ENCODE measurements at regions not wholly inside any gene's neighbourhood (a gene's known extent, or its start where the extent isn't known, plus 50 kb on each side); places are given as distances from the start of the nearest gene placed in this dataset.

- DNase-seq (ENCODE audit: low read depth in 2 of 2), result peak in 1 of 2 donors; percentile 89
These were observed 64.9 kb downstream of the MCFD2 start for GRCh38 chr2:46850742-46851141.

- DNase-seq (ENCODE audit: low read depth in 2 of 2), result peak in 1 of 2 donors; percentile 56
These were observed 65.7 kb downstream of the MCFD2 start for GRCh38 chr2:46849721-46850556.

GRCh38 chr2:46849046-46849715, 66.4 kb downstream of the MCFD2 start:
- no peak for DNase-seq (ENCODE audit: low read depth in 2 of 2)

GRCh38 chr2:46848447-46848846, 67.2 kb downstream of the MCFD2 start:
- no peak for DNase-seq (ENCODE audit: low read depth in 2 of 2)

GRCh38 chr2:46847726-46848412, 67.7 kb downstream of the MCFD2 start:
- DNase-seq (ENCODE audit: low read depth in 2 of 2), result no peak

- DNase-seq (ENCODE audit: low read depth in 2 of 2), result peak; percentile 96 to 98
These were observed 68.4 kb downstream of the MCFD2 start for GRCh38 chr2:46847185-46847710.

- DNase-seq (ENCODE audit: low read depth in 2 of 2), result no peak
These were observed 69.1 kb downstream of the MCFD2 start for GRCh38 chr2:46846536-46846935.

GRCh38 chr2:46845542-46846486, 69.8 kb downstream of the MCFD2 start:
- DNase-seq (ENCODE audit: low read depth in 2 of 2), result no peak

GRCh38 chr2:46844443-46844842, 71.2 kb downstream of the MCFD2 start:
- DNase-seq (ENCODE audit: low read depth in 2 of 2), result no peak

- DNase-seq (ENCODE audit: low read depth in 2 of 2), result no peak
These were observed 71.6 kb downstream of the MCFD2 start for GRCh38 chr2:46844034-46844433.

- no peak for DNase-seq (ENCODE audit: low read depth in 2 of 2)
These were observed 72.3 kb downstream of the MCFD2 start for GRCh38 chr2:46843316-46843715.

GRCh38 chr2:46842876-46843275, 72.7 kb downstream of the MCFD2 start:
- DNase-seq (ENCODE audit: low read depth in 2 of 2), result no peak

GRCh38 chr2:46841621-46842020, 74.0 kb downstream of the MCFD2 start:
- DNase-seq (ENCODE audit: low read depth in 2 of 2), result no peak

- no peak for DNase-seq (ENCODE audit: low read depth in 2 of 2)
These were observed 76.6 kb downstream of the MCFD2 start for GRCh38 chr2:46839045-46839444.

GRCh38 chr2:46837704-46838103, 77.9 kb downstream of the MCFD2 start:
- DNase-seq (ENCODE audit: low read depth in 2 of 2), result no peak

GRCh38 chr2:46837112-46837454, 78.5 kb downstream of the MCFD2 start:
- no peak for DNase-seq (ENCODE audit: low read depth in 2 of 2)

- DNase-seq (ENCODE audit: low read depth in 2 of 2), result no peak
These were observed 79.1 kb downstream of the MCFD2 start for GRCh38 chr2:46836295-46837111.

- no peak for DNase-seq (ENCODE audit: low read depth in 2 of 2)
These were observed 80.1 kb downstream of the MCFD2 start for GRCh38 chr2:46835520-46835919.

GRCh38 chr2:46832543-46832942, 83.1 kb downstream of the MCFD2 start:
- no peak for DNase-seq (ENCODE audit: low read depth in 2 of 2)

GRCh38 chr2:46831869-46832265, 83.7 kb downstream of the MCFD2 start:
- no peak for DNase-seq (ENCODE audit: low read depth in 2 of 2)

All from dermis microvascular lymphatic vessel endothelial cell (primary cell).